Activated B cell treated with CpG ODN at 0.5 μM for 24 hours (primary cell): ENCODE measurements at regions not wholly inside any gene's neighbourhood (a gene's known extent, or its start where the extent isn't known, plus 50 kb on each side); places are given as distances from the start of the nearest gene placed in this dataset.
"Not testable (repeated sequence)": the region's sequence is repeated elsewhere in the genome, so short reads cannot be mapped to it uniquely, and the experiment has no call there.

Experiments used
- ATAC-seq: fragments of 200-7000 bp; cut with Tn5 transposase; one replicate; pipeline ENCODE4 v1.10.0; 2021; ENCODE audit warnings: low read depth, mild to moderate bottlenecking, moderate library complexity
- CTCF ChIA-PET: fragments of 350-600 bp; sonication (Branson Sonifier 250); formaldehyde crosslinking; loops from one replicate; lab custom pipeline; 2021; ENCODE audit warnings: antibody characterized with exemption; lab: Charles Lee
- POLR2A ChIA-PET: fragments of 350-600 bp; sonication (Branson Sonifier 250); formaldehyde crosslinking; loops from one replicate; lab custom pipeline; 2021; ENCODE audit warnings: antibody characterized with exemption; lab: Charles Lee
- DNase-seq: peaks from one replicate; pipeline ENCODE4 v3.0.0; 2022
- H3K27ac Mint-ChIP-seq: one replicate; pipeline ENCODE4 v1.8.0; 2020; ENCODE audit warnings: mixed read lengths
- H3K27me3 Mint-ChIP-seq: one replicate; pipeline ENCODE4 v1.8.0; 2021; ENCODE audit warnings: mixed read lengths
- H3K36me3 Mint-ChIP-seq: one replicate; pipeline ENCODE4 v1.8.0; 2021; ENCODE audit warnings: low read depth, mixed read lengths
- H3K4me1 Mint-ChIP-seq: one replicate; pipeline ENCODE4 v1.8.0; 2021; ENCODE audit warnings: mixed read lengths
- H3K4me3 Mint-ChIP-seq: one replicate; pipeline ENCODE4 v1.8.0; 2020; ENCODE audit warnings: mild to moderate bottlenecking, mixed read lengths
- H3K9me3 Mint-ChIP-seq: one replicate; pipeline ENCODE4 v1.8.0; 2020; ENCODE audit warnings: mixed read lengths
- intact Hi-C: fragments of 100-400 bp; cut with micrococcal nuclease; formaldehyde crosslinking; loops from one replicate; pipeline ENCODE4 v1.15.1; 2024
- TF ChIP-seq, protein P1 (sequence below): fragments of 200-600 bp; IDR thresholded peaks from one replicate; pipeline ENCODE4 v1.8.0; 2022; ENCODE audit warnings: antibody characterized with exemption, mild to moderate bottlenecking

- H3K4me1 Mint-ChIP-seq, result no peaks in the 10 kb centered on the region
- ChIA-PET CTCF (no interaction called here), POLR2A (no interaction called here)
- intact Hi-C loops, result no loop called here
- no peaks in the 10 kb centered on the region for H3K27me3 Mint-ChIP-seq
- no peak overlapping the region for H3K27ac Mint-ChIP-seq
- TF ChIP-seq, protein P1, sequence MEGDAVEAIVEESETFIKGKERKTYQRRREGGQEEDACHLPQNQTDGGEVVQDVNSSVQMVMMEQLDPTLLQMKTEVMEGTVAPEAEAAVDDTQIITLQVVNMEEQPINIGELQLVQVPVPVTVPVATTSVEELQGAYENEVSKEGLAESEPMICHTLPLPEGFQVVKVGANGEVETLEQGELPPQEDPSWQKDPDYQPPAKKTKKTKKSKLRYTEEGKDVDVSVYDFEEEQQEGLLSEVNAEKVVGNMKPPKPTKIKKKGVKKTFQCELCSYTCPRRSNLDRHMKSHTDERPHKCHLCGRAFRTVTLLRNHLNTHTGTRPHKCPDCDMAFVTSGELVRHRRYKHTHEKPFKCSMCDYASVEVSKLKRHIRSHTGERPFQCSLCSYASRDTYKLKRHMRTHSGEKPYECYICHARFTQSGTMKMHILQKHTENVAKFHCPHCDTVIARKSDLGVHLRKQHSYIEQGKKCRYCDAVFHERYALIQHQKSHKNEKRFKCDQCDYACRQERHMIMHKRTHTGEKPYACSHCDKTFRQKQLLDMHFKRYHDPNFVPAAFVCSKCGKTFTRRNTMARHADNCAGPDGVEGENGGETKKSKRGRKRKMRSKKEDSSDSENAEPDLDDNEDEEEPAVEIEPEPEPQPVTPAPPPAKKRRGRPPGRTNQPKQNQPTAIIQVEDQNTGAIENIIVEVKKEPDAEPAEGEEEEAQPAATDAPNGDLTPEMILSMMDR, result no peak
- DNase-seq (no peak), ATAC-seq (no peak)
- peaks cover 5% of the 10 kb centered on the region for H3K9me3 Mint-ChIP-seq
- H3K4me3 Mint-ChIP-seq, result no peak overlapping the region
- H3K36me3 Mint-ChIP-seq, result no peaks in the 10 kb centered on the region
Measured at GRCh38 chr5:25544652-25545249, 900.0 kb upstream of the CDH10 start.

DNA sequence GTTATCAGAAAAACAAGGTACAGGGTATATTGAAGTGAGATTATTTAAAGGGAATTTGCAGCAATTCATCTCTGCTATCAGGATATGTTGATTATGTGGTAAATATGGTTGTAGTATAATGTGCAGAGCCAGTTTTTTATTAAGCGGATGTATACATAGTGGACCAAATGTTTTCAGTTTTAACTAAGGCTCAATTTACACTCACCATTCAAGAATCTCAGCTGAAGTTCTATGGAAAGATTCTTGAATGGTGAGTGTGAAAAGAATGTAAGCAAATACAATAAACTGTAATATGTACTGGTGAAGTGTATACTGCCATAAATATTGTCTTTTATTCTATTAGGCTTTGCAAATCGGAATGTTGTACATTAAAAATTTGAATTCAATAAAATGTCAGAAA, 895.9 kb upstream of the CDH10 start:
- intact Hi-C loops, result no loop called here
- Mint-ChIP-seq H3K27me3 (no peaks in the 10 kb centered on the region), H3K4me3 (no peak overlapping the region), H3K9me3 (peaks cover under 1% of the 10 kb centered on the region), H3K27ac (no peak overlapping the region), H3K36me3 (no peaks in the 10 kb centered on the region), H3K4me1 (no peaks in the 10 kb centered on the region)
- POLR2A ChIA-PET, result no interaction called here
- TF ChIP-seq, protein P1, result no peak
- CTCF ChIA-PET, result no interaction called here
- ATAC-seq (no peak), DNase-seq (no peak)

GRCh38 chr5:25539536-25539935, 894.8 kb upstream of the CDH10 start:
- POLR2A ChIA-PET, result no interaction called here
- DNase-seq, result no peak
- CTCF ChIA-PET, result interaction anchor here (0.9 kb wide), 1 partner anchor 11 kb away, joined by 3 read pairs; no protein-coding TSS in a partner anchor
- Mint-ChIP-seq H3K27me3 (no peaks in the 10 kb centered on the region), H3K4me3 (no peak overlapping the region), H3K9me3 (no peaks in the 10 kb centered on the region), H3K36me3 (no peaks in the 10 kb centered on the region), H3K27ac (no peak overlapping the region), H3K4me1 (no peaks in the 10 kb centered on the region)
- no peak for ATAC-seq
- TF ChIP-seq, protein P1, result no peak
- intact Hi-C loops, result no loop called here

GRCh38 chr5:25536461-25536860, 891.7 kb upstream of the CDH10 start:
- DNase-seq, H3K9me3 Mint-ChIP-seq, intact Hi-C loops, H3K27me3 Mint-ChIP-seq, H3K27ac Mint-ChIP-seq, ATAC-seq, CTCF ChIA-PET, H3K4me3 Mint-ChIP-seq, H3K36me3 Mint-ChIP-seq, POLR2A ChIA-PET, H3K4me1 Mint-ChIP-seq: not testable (repeated sequence)

DNA sequence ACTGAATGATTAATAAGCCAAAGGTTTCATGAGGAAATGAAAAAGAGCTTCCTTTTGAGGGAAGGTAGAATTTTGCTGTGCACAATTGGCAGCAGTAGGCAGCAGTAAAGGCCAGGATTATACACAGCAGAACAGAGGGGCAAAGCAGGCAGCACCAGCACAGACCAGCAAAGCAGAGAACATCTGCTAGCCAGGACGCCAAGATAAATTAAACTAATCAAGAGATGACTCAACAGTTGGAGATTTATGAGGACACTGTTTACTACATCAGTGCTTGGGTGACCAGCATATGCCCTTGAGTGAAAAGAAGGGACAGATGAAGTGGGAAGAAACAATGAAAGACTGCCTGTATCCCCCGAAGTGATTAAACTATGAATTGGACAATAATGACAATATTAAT, 871.4 kb upstream of the CDH10 start:
- Mint-ChIP-seq H3K4me3 (no peak overlapping the region), H3K4me1 (no peaks in the 10 kb centered on the region), H3K27me3 (no peaks in the 10 kb centered on the region), H3K27ac (no peak overlapping the region), H3K36me3 (no peaks in the 10 kb centered on the region), H3K9me3 (peaks cover 4% of the 10 kb centered on the region)
- CTCF ChIA-PET, result no interaction called here
- no peak for DNase-seq
- intact Hi-C loops, result no loop called here
- ATAC-seq, result no peak
- POLR2A ChIA-PET, result no interaction called here
- TF ChIP-seq, protein P1, result no peak

DNA sequence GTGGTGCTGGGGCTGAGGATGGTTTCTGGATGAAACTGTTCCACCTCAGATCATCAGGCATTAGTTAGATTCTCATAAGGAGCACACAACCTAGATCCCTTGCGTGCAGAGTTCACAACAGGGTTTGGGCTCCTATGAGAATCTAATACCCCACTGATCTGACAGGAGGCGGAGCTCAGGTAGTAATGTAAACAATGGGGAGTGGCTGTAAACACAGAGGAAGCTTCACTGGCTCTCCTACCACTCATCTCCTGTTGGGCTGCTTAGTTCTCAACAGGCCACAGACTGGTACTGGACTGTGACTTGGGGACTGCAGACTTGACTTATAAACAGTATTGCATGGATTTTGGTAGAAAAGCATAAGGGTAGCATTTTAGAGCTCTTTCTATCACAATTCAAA, 870.7 kb upstream of the CDH10 start:
- Mint-ChIP-seq H3K36me3 (no peaks in the 10 kb centered on the region), H3K27me3 (no peaks in the 10 kb centered on the region), H3K27ac (no peak overlapping the region), H3K9me3 (peaks cover 4% of the 10 kb centered on the region), H3K4me1 (no peaks in the 10 kb centered on the region), H3K4me3 (no peak overlapping the region)
- TF ChIP-seq, protein P1, result no peak
- intact Hi-C loops, result no loop called here
- POLR2A ChIA-PET, result no interaction called here
- ATAC-seq (no peak), DNase-seq (no peak)
- CTCF ChIA-PET, result no interaction called here

DNA sequence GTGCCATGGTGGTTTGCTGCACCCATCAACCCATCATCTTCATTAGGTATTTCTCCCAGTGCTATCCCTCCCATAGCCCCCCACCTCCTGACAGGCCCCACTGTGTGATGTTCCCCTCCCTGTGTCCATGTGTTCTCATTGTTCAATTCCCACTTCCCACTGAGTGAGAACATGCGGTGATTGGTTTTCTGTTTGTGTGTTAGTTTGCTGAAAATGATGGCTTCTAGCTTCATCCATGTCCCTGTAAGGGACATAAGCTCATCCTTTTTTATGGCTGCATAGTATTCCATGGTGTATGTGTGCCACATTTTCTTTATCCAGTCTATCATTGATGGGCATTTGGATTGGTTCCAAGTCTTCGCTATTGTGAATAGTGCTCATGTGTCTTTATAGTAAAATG, 865.9 kb upstream of the CDH10 start:
- H3K4me1 Mint-ChIP-seq, H3K4me3 Mint-ChIP-seq, DNase-seq, H3K9me3 Mint-ChIP-seq, CTCF ChIA-PET, intact Hi-C loops, H3K36me3 Mint-ChIP-seq, ATAC-seq, H3K27me3 Mint-ChIP-seq, H3K27ac Mint-ChIP-seq, POLR2A ChIA-PET: not testable (repeated sequence)

- H3K27ac Mint-ChIP-seq, ATAC-seq, CTCF ChIA-PET, intact Hi-C loops, H3K36me3 Mint-ChIP-seq, H3K9me3 Mint-ChIP-seq, POLR2A ChIA-PET, DNase-seq, H3K4me3 Mint-ChIP-seq, H3K27me3 Mint-ChIP-seq, H3K4me1 Mint-ChIP-seq: not testable (repeated sequence)
Measured at GRCh38 chr5:25508011-25508410, 863.2 kb upstream of the CDH10 start.
